HG02938 (cell line): ENCODE measurements at regions not wholly inside any gene's neighbourhood (a gene's known extent, or its start where the extent isn't known, plus 50 kb on each side); places are given as distances from the start of the nearest gene placed in this dataset.

Experiments used
- ATAC-seq: cut with Tn5 transposase; IDR thresholded peaks from one replicate; pipeline ENCODE4 v1.9.1; 2021; ENCODE audit warnings: mild to moderate bottlenecking, moderate library complexity; ENCODE audit not compliant: unreplicated experiment

GRCh38 chr2:146666340-146666739, 1178.5 kb upstream of the ACVR2A start:
- ATAC-seq, result no peak

GRCh38 chr2:146665800-146666199, 1179.0 kb upstream of the ACVR2A start:
- no peak for ATAC-seq

GRCh38 chr2:146661473-146662096, 1183.2 kb upstream of the ACVR2A start:
- ATAC-seq, result no peak

GRCh38 chr2:146659976-146660375, 1184.9 kb upstream of the ACVR2A start:
- ATAC-seq, result no peak

- ATAC-seq, result no peak
Measured at GRCh38 chr2:146652311-146652710, 1192.5 kb upstream of the ACVR2A start.

- ATAC-seq, result no peak
Measured at GRCh38 chr2:146651361-146651760, 1193.5 kb upstream of the ACVR2A start.

- ATAC-seq, result no peak
Measured at GRCh38 chr2:146642066-146642465, 1202.8 kb upstream of the ACVR2A start.

GRCh38 chr2:146634230-146635097, 1210.4 kb upstream of the ACVR2A start:
- ATAC-seq, result no peak

- no peak for ATAC-seq
Measured at GRCh38 chr2:146633159-146633558, 1211.7 kb upstream of the ACVR2A start.

GRCh38 chr2:146632707-146633106, 1212.1 kb upstream of the ACVR2A start:
- ATAC-seq, result no peak

GRCh38 chr2:146624430-146625160, 1220.2 kb upstream of the ACVR2A start:
- ATAC-seq, result no peak

- ATAC-seq, result no peak
Measured at GRCh38 chr2:146623771-146624170, 1221.1 kb upstream of the ACVR2A start.

- ATAC-seq, result no peak
Measured at GRCh38 chr2:146621656-146622055, 1223.2 kb upstream of the ACVR2A start.

- no peak for ATAC-seq
Measured at GRCh38 chr2:146615778-146616177, 1229.1 kb upstream of the ACVR2A start.

GRCh38 chr2:146608490-146608889, 1236.3 kb upstream of the ACVR2A start:
- no peak for ATAC-seq

GRCh38 chr2:146604521-146604920, 1240.3 kb upstream of the ACVR2A start:
- no peak for ATAC-seq

- no peak for ATAC-seq
Measured at GRCh38 chr2:146602856-146603255, 1242.0 kb upstream of the ACVR2A start.

- ATAC-seq, result no peak
Measured at GRCh38 chr2:146602383-146602782, 1242.4 kb upstream of the ACVR2A start.

GRCh38 chr2:146598791-146599190, 1246.0 kb upstream of the ACVR2A start:
- ATAC-seq, result no peak

- ATAC-seq, result no peak
Measured at GRCh38 chr2:146597291-146597690, 1247.5 kb upstream of the ACVR2A start.

GRCh38 chr2:146591908-146592307, 1252.9 kb upstream of the ACVR2A start:
- ATAC-seq, result no peak

- ATAC-seq, result no peak
Measured at GRCh38 chr2:146587291-146587713, 1257.5 kb upstream of the ACVR2A start.
